DOHH2 (cell line): ENCODE measurements at regions not wholly inside any gene's neighbourhood (a gene's known extent, or its start where the extent isn't known, plus 50 kb on each side); places are given as distances from the start of the nearest gene placed in this dataset.

Experiments
- EZH2phosphoT487 ChIP-seq: fragments of 200-600 bp; sonication (generic); IDR thresholded peaks from 2 replicates; pipeline ENCODE4 v1.6.1; 2017; ENCODE audit warnings: borderline replicate concordance, mild to moderate bottlenecking, antibody characterized with exemption, low read length, moderate library complexity, mixed read lengths
- TF ChIP-seq, protein P1 (sequence below): fragments of 200-600 bp; sonication (generic); IDR thresholded peaks from one replicate; pipeline ENCODE4 v1.5.1; 2014; ENCODE audit warnings: antibody characterized with exemption, mild to moderate bottlenecking, low read depth, low read length; ENCODE audit not compliant: poor library complexity, severe bottlenecking

DNA sequence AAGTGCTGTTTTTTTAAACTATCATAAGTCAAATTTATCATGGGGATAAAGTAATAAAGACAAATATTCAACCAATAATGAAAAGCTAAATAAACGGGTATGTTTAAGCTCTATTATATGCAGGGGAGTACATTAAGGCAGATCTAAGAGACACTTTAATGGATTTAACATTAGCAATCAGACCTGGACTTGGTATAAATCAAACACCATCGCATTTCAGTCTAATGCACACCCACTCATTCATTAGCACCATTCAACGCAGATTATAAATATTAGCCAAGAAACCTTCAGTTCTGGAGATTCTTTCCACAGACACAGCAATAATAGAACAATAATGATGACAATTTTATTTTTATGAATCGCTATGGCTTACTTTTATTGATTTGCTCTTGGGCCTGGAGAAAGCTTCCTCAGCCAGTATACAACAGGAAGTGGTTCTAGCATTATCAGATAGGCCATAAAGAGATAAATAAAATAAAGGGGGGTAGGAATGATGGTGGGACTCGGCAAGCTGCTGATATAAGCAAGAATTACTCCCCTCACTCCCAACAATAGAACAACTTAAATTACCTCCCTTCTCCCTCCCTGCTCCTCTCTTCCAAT lies 172.2 kb downstream of the PSAT1 start:
- TF ChIP-seq, protein P1, sequence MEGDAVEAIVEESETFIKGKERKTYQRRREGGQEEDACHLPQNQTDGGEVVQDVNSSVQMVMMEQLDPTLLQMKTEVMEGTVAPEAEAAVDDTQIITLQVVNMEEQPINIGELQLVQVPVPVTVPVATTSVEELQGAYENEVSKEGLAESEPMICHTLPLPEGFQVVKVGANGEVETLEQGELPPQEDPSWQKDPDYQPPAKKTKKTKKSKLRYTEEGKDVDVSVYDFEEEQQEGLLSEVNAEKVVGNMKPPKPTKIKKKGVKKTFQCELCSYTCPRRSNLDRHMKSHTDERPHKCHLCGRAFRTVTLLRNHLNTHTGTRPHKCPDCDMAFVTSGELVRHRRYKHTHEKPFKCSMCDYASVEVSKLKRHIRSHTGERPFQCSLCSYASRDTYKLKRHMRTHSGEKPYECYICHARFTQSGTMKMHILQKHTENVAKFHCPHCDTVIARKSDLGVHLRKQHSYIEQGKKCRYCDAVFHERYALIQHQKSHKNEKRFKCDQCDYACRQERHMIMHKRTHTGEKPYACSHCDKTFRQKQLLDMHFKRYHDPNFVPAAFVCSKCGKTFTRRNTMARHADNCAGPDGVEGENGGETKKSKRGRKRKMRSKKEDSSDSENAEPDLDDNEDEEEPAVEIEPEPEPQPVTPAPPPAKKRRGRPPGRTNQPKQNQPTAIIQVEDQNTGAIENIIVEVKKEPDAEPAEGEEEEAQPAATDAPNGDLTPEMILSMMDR, result no peak
- no peak for TF ChIP-seq EZH2phosphoT487
